Right renal cortex interstitium (tissue), 3 donors: ENCODE measurements at regions not wholly inside any gene's neighbourhood (a gene's known extent, or its start where the extent isn't known, plus 50 kb on each side); places are given as distances from the start of the nearest gene placed in this dataset.
"Not testable (repeated sequence)": the region's sequence is repeated elsewhere in the genome, so short reads cannot be mapped to it uniquely, and the experiment has no call there.

Experiments used
- DNase-seq, 3 donors: peaks; one replicate each; pipeline ENCODE4 v3.0.0-alpha.2; 2013; ENCODE audit warnings: low read depth in 3 of 3, low spot score in 2 of 3

GRCh38 chr1:101128211-101128727, 102.7 kb upstream of the DPH5 start:
- no peak for DNase-seq

DNA sequence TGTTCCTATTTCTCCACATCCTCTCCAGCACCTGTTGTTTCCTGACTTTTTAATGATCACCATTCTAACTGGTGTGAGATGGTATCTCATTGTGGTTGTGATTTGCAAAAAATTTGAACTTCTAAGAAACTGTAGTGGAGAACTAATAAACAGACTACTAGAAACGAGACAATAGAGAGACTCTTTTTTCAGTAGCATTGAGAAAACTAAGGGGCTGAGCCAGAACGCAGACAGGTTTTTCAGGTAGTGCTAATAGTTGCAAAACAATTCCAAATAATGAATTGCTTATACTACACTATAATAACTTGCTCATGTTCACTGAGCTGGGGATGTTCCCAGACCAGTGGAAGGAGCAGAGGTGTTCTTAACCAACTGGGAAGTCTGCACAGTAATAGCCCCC, 98.8 kb upstream of the DPH5 start:
- no peak for DNase-seq

- not testable (repeated sequence) for DNase-seq
These were observed 98.3 kb upstream of the DPH5 start for GRCh38 chr1:101123904-101124303.

DNA sequence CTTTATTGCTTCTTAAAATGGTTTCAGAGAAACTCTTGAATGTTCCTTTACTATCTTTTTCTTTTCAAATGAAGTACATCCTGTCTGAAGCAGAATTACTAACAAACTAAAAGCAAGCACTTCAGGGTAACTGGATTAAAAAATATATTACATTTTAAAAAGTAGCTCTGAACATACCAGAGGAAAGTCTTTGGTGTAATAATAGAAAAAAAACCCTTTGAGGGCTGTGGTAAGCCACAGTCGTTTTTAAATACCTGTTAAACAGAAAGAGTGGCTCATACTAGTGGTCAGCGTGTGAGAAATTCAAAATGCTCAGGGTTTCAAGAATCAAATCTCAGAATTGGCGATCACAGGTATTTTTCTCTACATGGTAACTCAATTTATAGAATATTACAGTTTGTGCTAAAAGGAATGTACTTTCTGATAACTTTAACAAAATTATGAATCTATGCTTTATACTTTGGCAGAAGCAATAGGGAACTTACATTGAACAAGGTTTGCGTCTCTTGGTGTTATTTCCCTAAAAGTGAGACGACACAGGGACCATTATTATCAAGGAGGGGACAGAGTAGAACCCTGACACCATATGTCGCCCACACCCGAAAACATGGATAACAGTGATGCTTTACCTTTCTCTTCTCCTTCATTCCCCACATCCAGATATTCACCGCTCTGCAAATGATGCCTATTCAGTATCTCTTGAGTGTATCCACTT, 97.0 kb upstream of the DPH5 start:
- no peak for DNase-seq

- no peak for DNase-seq
These were observed 96.4 kb upstream of the DPH5 start for GRCh38 chr1:101121975-101122374.

GRCh38 chr1:101121504-101121903, 95.9 kb upstream of the DPH5 start:
- no peak for DNase-seq

DNA sequence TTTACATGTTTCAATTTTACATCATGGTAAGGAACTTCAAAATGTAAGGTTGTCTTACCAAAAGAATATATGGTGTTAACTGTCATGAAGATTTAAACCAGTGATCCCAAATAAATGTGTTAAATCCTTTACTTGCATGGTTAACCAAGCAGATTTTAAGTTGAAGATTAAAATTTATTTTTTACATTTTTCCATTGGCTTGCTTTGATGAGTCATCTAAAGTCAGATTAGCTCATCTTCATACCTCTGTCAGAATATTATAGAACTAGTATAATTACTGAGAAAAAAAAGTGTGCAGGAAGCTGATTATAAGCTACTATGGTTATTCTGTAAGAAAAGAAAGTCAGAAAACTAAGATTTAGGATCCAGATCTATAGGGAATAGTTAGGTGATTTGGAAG, 95.3 kb upstream of the DPH5 start:
- no peak for DNase-seq

GRCh38 chr1:101119289-101119688, 93.7 kb upstream of the DPH5 start:
- DNase-seq: no peak

DNA sequence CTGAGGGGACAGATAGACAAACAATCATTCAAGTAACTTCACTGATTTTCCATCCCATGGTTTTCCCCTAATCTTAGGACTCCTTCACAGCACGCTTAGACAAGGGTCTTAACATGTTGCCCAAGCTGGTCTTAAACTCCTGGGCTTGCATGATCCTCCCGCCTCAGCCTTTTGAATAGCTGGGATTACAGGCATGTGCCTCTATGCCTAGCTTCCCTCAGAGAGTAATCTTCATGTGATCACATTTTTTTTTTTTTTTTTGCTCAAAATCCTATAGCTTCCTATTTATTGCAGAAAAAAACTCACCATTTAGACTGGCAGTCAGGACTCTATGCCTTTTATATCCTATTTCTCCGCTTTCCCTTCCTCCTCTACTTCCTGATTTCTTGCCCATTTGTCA, 90.4 kb upstream of the DPH5 start:
- no peak for DNase-seq

DNA sequence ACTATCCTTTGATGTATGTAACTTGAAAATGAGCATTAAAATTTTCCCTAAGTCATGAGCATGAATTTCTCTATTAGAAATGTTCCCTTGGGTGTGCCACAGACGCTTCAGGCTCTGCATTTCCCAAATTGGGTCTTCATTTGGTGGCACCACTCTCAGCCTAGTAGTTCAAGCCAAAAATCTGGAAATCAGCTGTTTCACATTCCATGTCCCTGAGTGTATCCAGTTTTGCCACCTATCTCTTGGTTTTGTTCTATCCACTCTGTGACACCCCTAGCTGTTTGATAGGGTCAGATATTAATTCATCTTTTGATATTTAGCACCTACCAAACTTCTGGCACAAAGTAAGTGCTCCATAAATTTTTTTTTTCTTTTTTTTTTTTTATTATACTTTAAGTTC, 89.5 kb upstream of the DPH5 start:
- no peak for DNase-seq

DNA sequence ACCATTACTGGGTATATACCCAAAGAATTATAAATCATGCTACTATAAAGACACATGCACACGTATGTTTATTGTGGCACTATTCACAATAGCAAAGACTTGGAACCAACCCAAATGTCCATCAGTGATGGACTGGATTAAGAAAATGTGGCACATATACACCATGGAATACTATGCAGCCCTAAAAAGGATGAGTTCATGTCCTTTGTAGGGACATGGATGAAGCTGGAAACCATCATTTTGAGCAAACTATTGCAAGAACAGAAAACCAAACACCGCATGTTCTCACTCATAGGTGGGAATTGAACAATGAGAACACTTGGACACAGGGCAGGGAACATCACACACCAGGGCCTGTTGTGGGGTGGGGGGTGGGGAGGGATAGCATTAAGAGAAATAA, 88.5 kb upstream of the DPH5 start:
- DNase-seq: not testable (repeated sequence)

DNA sequence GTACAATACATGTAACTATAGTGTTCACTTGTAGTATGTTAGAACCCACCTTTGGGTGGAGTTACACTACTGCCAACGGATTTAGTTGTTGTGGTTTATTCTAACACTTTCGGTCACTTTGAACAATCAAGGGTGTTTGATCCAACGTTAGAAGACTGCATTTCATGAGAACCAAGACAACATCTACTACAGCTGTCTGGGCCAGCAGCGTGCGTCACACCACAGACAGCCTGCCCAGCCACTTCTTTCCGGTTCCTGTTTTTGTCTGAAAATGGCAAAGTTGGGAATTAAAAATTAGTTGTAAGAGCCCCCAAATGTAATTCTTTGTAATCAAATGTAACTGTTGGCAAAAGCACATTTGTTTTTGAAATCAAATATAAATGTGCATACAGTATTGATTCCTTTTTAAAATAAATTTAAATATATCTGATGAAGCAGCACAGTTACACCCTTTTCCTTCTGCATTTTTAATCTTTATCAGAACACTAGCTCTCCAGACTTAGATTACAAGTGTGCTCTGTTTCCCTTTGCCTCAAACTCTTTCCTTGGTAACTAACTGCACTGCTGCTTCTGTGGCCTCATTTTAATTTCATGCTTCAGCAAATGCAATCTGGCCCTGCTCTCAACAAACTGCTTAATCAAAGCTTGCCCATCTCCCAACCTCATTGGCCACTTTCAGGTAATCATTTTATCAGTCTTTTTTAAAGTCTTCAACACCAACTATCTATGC, 86.6 kb upstream of the DPH5 start:
- no peak for DNase-seq

DNA sequence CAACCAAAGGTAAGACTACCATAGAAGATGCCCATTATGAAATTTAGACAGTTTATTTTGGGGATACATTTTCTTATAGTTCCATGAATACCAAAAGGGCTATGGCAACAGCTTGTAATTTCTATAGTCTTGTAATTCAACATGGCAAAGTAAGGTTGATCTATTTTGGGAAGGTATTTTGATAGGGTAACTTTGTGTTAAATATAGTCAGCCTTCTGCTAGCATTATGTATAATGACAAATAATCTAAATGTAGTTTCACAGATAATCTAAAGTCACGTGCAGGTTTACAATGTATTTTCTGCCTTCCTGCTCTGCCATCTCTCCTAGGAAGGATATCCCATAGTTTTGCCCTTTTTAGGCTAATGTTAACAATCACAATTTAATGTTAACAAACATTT, 85.9 kb upstream of the DPH5 start:
- no peak for DNase-seq

- no peak for DNase-seq
These were observed 84.2 kb upstream of the DPH5 start for GRCh38 chr1:101109791-101110190.

DNA sequence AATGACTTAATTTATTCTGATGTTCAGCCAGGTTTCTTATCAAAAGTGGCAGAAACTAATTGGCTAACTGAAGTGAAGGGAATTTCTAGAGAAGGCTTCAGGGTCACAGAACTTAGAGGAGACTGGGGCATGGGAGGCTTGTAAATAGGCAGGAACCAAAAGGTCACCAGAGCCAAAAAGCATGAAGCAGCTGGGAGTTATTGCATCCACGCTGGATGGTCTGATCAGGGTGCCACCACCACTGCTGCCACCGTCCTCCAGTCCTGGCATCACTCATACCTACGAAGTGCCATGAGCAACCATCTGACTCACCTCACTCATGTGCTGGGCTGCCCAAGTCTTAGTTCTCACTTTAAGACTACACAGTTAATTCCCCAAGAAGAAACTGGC, 82.5 kb upstream of the DPH5 start:
- DNase-seq: no peak

DNA sequence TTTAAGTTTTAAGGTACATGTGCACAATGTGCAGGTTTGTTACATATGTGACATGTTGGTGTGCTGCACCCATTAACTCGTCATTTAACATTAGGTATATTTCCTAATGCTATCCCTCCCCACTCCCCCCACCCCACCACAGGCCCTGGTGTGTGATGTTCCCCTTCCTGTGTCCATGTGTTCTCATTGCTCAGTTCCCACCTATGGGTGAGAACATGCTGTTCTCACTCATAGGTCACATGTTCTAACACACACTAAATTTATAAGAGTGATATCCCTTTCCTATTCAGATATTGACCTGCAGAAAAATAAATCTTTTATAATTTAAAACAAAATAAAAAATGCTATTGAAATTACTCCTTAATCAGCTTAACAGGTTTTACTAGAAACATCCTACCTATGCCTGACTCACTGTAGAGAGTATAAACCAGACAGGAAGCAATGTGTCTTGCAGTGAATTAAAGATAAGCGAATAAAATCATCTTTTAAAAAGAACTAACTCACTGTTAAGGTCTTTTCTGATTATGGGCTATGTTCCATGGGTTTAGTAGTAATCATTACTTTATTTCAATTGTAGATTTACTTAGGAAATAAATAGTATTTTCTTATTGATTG, 82.0 kb upstream of the DPH5 start:
- no peak for DNase-seq

GRCh38 chr1:101105877-101106276, 80.3 kb upstream of the DPH5 start:
- no peak for DNase-seq

GRCh38 chr1:101102426-101103156, 77.0 kb upstream of the DPH5 start:
- no peak for DNase-seq

- DNase-seq: no peak
These were observed 75.8 kb upstream of the DPH5 start for GRCh38 chr1:101101360-101101759.

DNA sequence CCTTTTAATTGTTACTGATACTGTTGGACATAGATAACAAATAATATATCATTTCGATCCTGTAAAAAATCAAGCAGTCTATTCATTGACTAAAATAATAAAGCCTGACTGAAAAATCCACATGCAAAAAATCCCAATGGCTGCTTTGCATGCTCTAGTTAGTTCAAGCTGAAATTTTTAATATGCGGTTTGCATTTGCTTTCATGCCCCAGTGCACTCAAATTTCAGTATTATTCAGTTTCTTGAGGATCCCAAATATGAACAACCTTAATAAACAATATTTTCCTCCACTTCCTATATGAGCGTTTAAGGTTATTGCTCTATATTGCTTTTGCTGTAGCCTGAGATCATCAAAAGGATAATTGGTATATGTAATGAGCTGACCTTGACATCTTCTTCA, 75.1 kb upstream of the DPH5 start:
- no peak for DNase-seq

- no peak for DNase-seq
These were observed 73.3 kb upstream of the DPH5 start for GRCh38 chr1:101098907-101099306.
